Activated naive CD4-positive, alpha-beta T cell treated with anti-CD3 and anti-CD28 coated beads, Interleukin-2, amount 50 U/mL, for 72 hours (primary cell): ENCODE measurements at regions not wholly inside any gene's neighbourhood (a gene's known extent, or its start where the extent isn't known, plus 50 kb on each side); places are given as distances from the start of the nearest gene placed in this dataset.
"Not testable (repeated sequence)": the region's sequence is repeated elsewhere in the genome, so short reads cannot be mapped to it uniquely, and the experiment has no call there.

ENCODE experiments used
- ATAC-seq, 2 donors: fragments of 150-1000 bp; cut with Tn5 transposase; 2 replicates each; pipeline ENCODE4 v1.10.0; 2021; ENCODE audit warnings: mild to moderate bottlenecking in 2 of 2, moderate library complexity in 2 of 2
- DNase-seq, 2 donors: peaks; one replicate each; pipeline ENCODE4 v3.0.0; 2021 to 2022; ENCODE audit warnings: low spot score in 2 of 2
- H3K27ac Mint-ChIP-seq, 2 donors: one replicate each; pipeline ENCODE4 v1.8.0; 2022; ENCODE audit warnings: mild to moderate bottlenecking in 2 of 2, mixed read lengths in 2 of 2
- H3K36me3 Mint-ChIP-seq, 2 donors: one replicate each; pipeline ENCODE4 v1.8.0; 2022; ENCODE audit warnings: mixed read lengths in 2 of 2
- H3K9me3 Mint-ChIP-seq, 2 donors: one replicate each; pipeline ENCODE4 v1.8.0; 2022; ENCODE audit warnings: mixed read lengths in 2 of 2

- H3K9me3 Mint-ChIP-seq, result no peaks in the 10 kb centered on the region
- no peak for ATAC-seq
These were observed 303.8 kb upstream of the PRR16 start for GRCh38 chr5:120160124-120160895.

GRCh38 chr5:120162321-120162720 lies 301.8 kb upstream of the PRR16 start:
- Mint-ChIP-seq H3K9me3 (no peaks in the 10 kb centered on the region), H3K27ac (no peak overlapping the region), H3K36me3 (no peaks in the 10 kb centered on the region)
- DNase-seq (no peak), ATAC-seq (no peak)

More at GRCh38 chr5:120160124-120160895, 303.8 kb upstream of the PRR16 start:
- Mint-ChIP-seq H3K27ac (no peak overlapping the region), H3K36me3 (no peaks in the 10 kb centered on the region)
- no peak for DNase-seq

- Mint-ChIP-seq H3K27ac (no peak overlapping the region), H3K9me3 (no peaks in the 10 kb centered on the region), H3K36me3 (no peaks in the 10 kb centered on the region)
- DNase-seq, result no peak
- no peak for ATAC-seq
These were observed 300.1 kb upstream of the PRR16 start for GRCh38 chr5:120164037-120164436.

- Mint-ChIP-seq H3K27ac (no peak overlapping the region), H3K9me3 (no peaks in the 10 kb centered on the region), H3K36me3 (no peaks in the 10 kb centered on the region)
- DNase-seq, result no peak
- ATAC-seq, result no peak
These were observed 299.1 kb upstream of the PRR16 start for GRCh38 chr5:120164986-120165385.

GRCh38 chr5:120173125-120173524 lies 291.0 kb upstream of the PRR16 start:
- ATAC-seq, result no peak
- no peaks in the 10 kb centered on the region for H3K36me3 Mint-ChIP-seq
- H3K27ac Mint-ChIP-seq, result no peak overlapping the region
- DNase-seq, result no peak
- H3K9me3 Mint-ChIP-seq, result peaks cover 0 to 5% of the 10 kb centered on the region in 2 donors

GRCh38 chr5:120174089-120174488 lies 290.0 kb upstream of the PRR16 start:
- DNase-seq (no peak), ATAC-seq (no peak)
- Mint-ChIP-seq H3K36me3 (no peaks in the 10 kb centered on the region), H3K27ac (no peak overlapping the region), H3K9me3 (peaks cover 0 to 5% of the 10 kb centered on the region in 2 donors)

- H3K27ac Mint-ChIP-seq, H3K9me3 Mint-ChIP-seq, DNase-seq, ATAC-seq, H3K36me3 Mint-ChIP-seq: not testable (repeated sequence)
These were observed 282.9 kb upstream of the PRR16 start for GRCh38 chr5:120181238-120181637.

GRCh38 chr5:120194650-120195049 lies 269.4 kb upstream of the PRR16 start:
- not testable (repeated sequence) for DNase-seq, H3K36me3 Mint-ChIP-seq, H3K9me3 Mint-ChIP-seq, H3K27ac Mint-ChIP-seq, ATAC-seq

GRCh38 chr5:120199559-120199958 lies 264.5 kb upstream of the PRR16 start:
- Mint-ChIP-seq H3K9me3 (peaks cover 8 to 9% of the 10 kb centered on the region in 2 donors), H3K27ac (no peak overlapping the region), H3K36me3 (no peaks in the 10 kb centered on the region)
- DNase-seq, result no peak
- no peak for ATAC-seq

GRCh38 chr5:120207129-120207528 lies 257.0 kb upstream of the PRR16 start:
- Mint-ChIP-seq H3K27ac (no peak overlapping the region), H3K9me3 (peaks cover 16 to 20% of the 10 kb centered on the region in 2 donors), H3K36me3 (no peaks in the 10 kb centered on the region)
- no peak for DNase-seq
- no peak for ATAC-seq

GRCh38 chr5:120217001-120217400 lies 247.1 kb upstream of the PRR16 start:
- Mint-ChIP-seq H3K36me3 (no peaks in the 10 kb centered on the region), H3K9me3 (peaks cover 2 to 3% of the 10 kb centered on the region in 2 donors), H3K27ac (no peak overlapping the region)
- DNase-seq, result no peak
- no peak for ATAC-seq

GRCh38 chr5:120219988-120220387 lies 244.1 kb upstream of the PRR16 start:
- peaks cover 0 to 7% of the 10 kb centered on the region in 2 donors for H3K9me3 Mint-ChIP-seq
- H3K36me3 Mint-ChIP-seq, result no peaks in the 10 kb centered on the region
- H3K27ac Mint-ChIP-seq, result no peak overlapping the region
- ATAC-seq, result no peak
- DNase-seq, result no peak

GRCh38 chr5:120225524-120225923 lies 238.6 kb upstream of the PRR16 start:
- Mint-ChIP-seq H3K9me3 (peaks cover 13 to 15% of the 10 kb centered on the region in 2 donors), H3K36me3 (no peaks in the 10 kb centered on the region), H3K27ac (no peak overlapping the region)
- no peak for ATAC-seq
- no peak for DNase-seq

- no peaks in the 10 kb centered on the region for H3K36me3 Mint-ChIP-seq
- DNase-seq (no peak), ATAC-seq (no peak)
- H3K9me3 Mint-ChIP-seq, result peaks cover 13 to 18% of the 10 kb centered on the region in 2 donors
- no peak overlapping the region for H3K27ac Mint-ChIP-seq
These were observed 235.7 kb upstream of the PRR16 start for GRCh38 chr5:120228262-120229031.

- peaks cover 13 to 18% of the 10 kb centered on the region in 2 donors for H3K9me3 Mint-ChIP-seq
- ATAC-seq, result no peak
- no peak overlapping the region for H3K27ac Mint-ChIP-seq
- DNase-seq, result no peak
- H3K36me3 Mint-ChIP-seq, result no peaks in the 10 kb centered on the region
These were observed 235.1 kb upstream of the PRR16 start for GRCh38 chr5:120229036-120229435.

GRCh38 chr5:120231563-120231962 lies 232.5 kb upstream of the PRR16 start:
- ATAC-seq, result no peak
- no peak for DNase-seq
- no peak overlapping the region for H3K27ac Mint-ChIP-seq
- H3K9me3 Mint-ChIP-seq, result peaks cover 11 to 26% of the 10 kb centered on the region in 2 donors
- no peaks in the 10 kb centered on the region for H3K36me3 Mint-ChIP-seq

- peaks cover 11 to 22% of the 10 kb centered on the region in 2 donors for H3K9me3 Mint-ChIP-seq
- no peak overlapping the region for H3K27ac Mint-ChIP-seq
- no peak for ATAC-seq
- DNase-seq, result no peak
- no peaks in the 10 kb centered on the region for H3K36me3 Mint-ChIP-seq
These were observed 227.7 kb upstream of the PRR16 start for GRCh38 chr5:120236360-120236759.

GRCh38 chr5:120239086-120239485 lies 225.0 kb upstream of the PRR16 start:
- no peak for ATAC-seq

More at GRCh38 chr5:120239086-120239485, 225.0 kb upstream of the PRR16 start:
- Mint-ChIP-seq H3K27ac (no peak overlapping the region), H3K36me3 (no peaks in the 10 kb centered on the region), H3K9me3 (peaks cover 11 to 20% of the 10 kb centered on the region in 2 donors)
- no peak for DNase-seq
